ENCODE measurements at regions not wholly inside any gene's neighbourhood (a gene's known extent, or its start where the extent isn't known, plus 50 kb on each side); places are given as distances from the start of the nearest gene placed in this dataset.
"Not testable (repeated sequence)": the region's sequence is repeated elsewhere in the genome, so short reads cannot be mapped to it uniquely, and the experiment has no call there.

- Histone ChIP-seq H3K4me3 (ENCODE audit: low read depth, low read length) (no peak overlapping the region), H3K27me3 (ENCODE audit: control insufficient read depth, insufficient read depth, low read length) (no peaks in the 10 kb centered on the region), H3K9me3 (ENCODE audit: control insufficient read depth, insufficient read depth, low read length) (no peaks in the 10 kb centered on the region), H3K27ac (ENCODE audit: low read depth, low read length) (no peak overlapping the region)
- no peak for DNase-seq (ENCODE audit: low read depth, low spot score)
- POLR2A ChIA-PET, result no interaction called here
- TF ChIP-seq CTCF (IDR thresholded peaks at IDR 0.05; ENCODE audit: low read depth, low read length), result no peak
- CTCF ChIA-PET, result interaction anchor here (0.9 kb wide), 1 partner anchor 47 kb away, joined by 3 read pairs; no protein-coding TSS in a partner anchor
Measured at GRCh38 chr12:68482660-68483059, 128.0 kb upstream of the RAP1B start.

- Histone ChIP-seq H3K4me3 (ENCODE audit: low read depth, low read length) (no peak overlapping the region), H3K9me3 (ENCODE audit: control insufficient read depth, insufficient read depth, low read length) (no peaks in the 10 kb centered on the region), H3K27ac (ENCODE audit: low read depth, low read length) (no peak overlapping the region), H3K27me3 (ENCODE audit: control insufficient read depth, insufficient read depth, low read length) (no peaks in the 10 kb centered on the region)
- CTCF ChIA-PET, result interaction anchor here (0.9 kb wide), 1 partner anchor 48 kb away, joined by 3 read pairs; no protein-coding TSS in a partner anchor
- DNase-seq (ENCODE audit: low read depth, low spot score), result no peak
- no peak for TF ChIP-seq CTCF (IDR thresholded peaks at IDR 0.05; ENCODE audit: low read depth, low read length)
- POLR2A ChIA-PET, result no interaction called here
Measured at GRCh38 chr12:68483592-68484383, 126.9 kb upstream of the RAP1B start.

- H3K27me3 ChIP-seq (ENCODE audit: control insufficient read depth, insufficient read depth, low read length); POLR2A ChIA-PET; H3K9me3 ChIP-seq (ENCODE audit: control insufficient read depth, insufficient read depth, low read length); H3K4me3 ChIP-seq (ENCODE audit: low read depth, low read length); H3K27ac ChIP-seq (ENCODE audit: low read depth, low read length); DNase-seq (ENCODE audit: low read depth, low spot score): not testable (repeated sequence)
- CTCF ChIA-PET, result interaction anchor here (0.7 kb wide), 1 partner anchor 444 kb away, joined by 5 read pairs; no protein-coding TSS in a partner anchor
Measured at GRCh38 chr12:68484578-68484977, 126.1 kb upstream of the RAP1B start.

GRCh38 chr12:68486449-68486848 lies 124.2 kb upstream of the RAP1B start:
- DNase-seq (ENCODE audit: low read depth, low spot score); H3K9me3 ChIP-seq (ENCODE audit: control insufficient read depth, insufficient read depth, low read length); CTCF ChIA-PET; H3K4me3 ChIP-seq (ENCODE audit: low read depth, low read length); H3K27me3 ChIP-seq (ENCODE audit: control insufficient read depth, insufficient read depth, low read length); POLR2A ChIA-PET; H3K27ac ChIP-seq (ENCODE audit: low read depth, low read length): not testable (repeated sequence)

GRCh38 chr12:68487721-68488309 lies 122.9 kb upstream of the RAP1B start:
- POLR2A ChIA-PET, result no interaction called here
- no peaks in the 10 kb centered on the region for H3K9me3 ChIP-seq (ENCODE audit: control insufficient read depth, insufficient read depth, low read length)
- H3K27me3 ChIP-seq (ENCODE audit: control insufficient read depth, insufficient read depth, low read length), result no peaks in the 10 kb centered on the region
- CTCF ChIA-PET, result no interaction called here
- no peak for TF ChIP-seq CTCF (IDR thresholded peaks at IDR 0.05; ENCODE audit: low read depth, low read length)
- H3K4me3 ChIP-seq (ENCODE audit: low read depth, low read length), result no peak overlapping the region
- no peak for DNase-seq (ENCODE audit: low read depth, low spot score)
- no peak overlapping the region for H3K27ac ChIP-seq (ENCODE audit: low read depth, low read length)

GRCh38 chr12:68489273-68489672 lies 121.4 kb upstream of the RAP1B start:
- ChIA-PET POLR2A (no interaction called here), CTCF (no interaction called here)

More at GRCh38 chr12:68489273-68489672, 121.4 kb upstream of the RAP1B start:
- TF ChIP-seq CTCF (IDR thresholded peaks at IDR 0.05; ENCODE audit: low read depth, low read length), result no peak
- Histone ChIP-seq H3K27ac (ENCODE audit: low read depth, low read length) (no peak overlapping the region), H3K9me3 (ENCODE audit: control insufficient read depth, insufficient read depth, low read length) (no peaks in the 10 kb centered on the region), H3K4me3 (ENCODE audit: low read depth, low read length) (no peak overlapping the region), H3K27me3 (ENCODE audit: control insufficient read depth, insufficient read depth, low read length) (no peaks in the 10 kb centered on the region)
- DNase-seq (ENCODE audit: low read depth, low spot score), result no peak
